GM12878 (cell line): ENCODE measurements at regions not wholly inside any gene's neighbourhood (a gene's known extent, or its start where the extent isn't known, plus 50 kb on each side); places are given as distances from the start of the nearest gene placed in this dataset.

Source experiments
- FOXM1 ChIP-seq: IDR thresholded peaks from 2 replicates; pipeline ENCODE4 v1.6.1; 2012; ENCODE audit warnings: low read depth, mild to moderate bottlenecking, inconsistent platforms, low read length, moderate library complexity
- POLR2AphosphoS5 ChIP-seq: IDR thresholded peaks from 2 replicates; pipeline ENCODE4 v1.6.1; 2011; ENCODE audit warnings: mild to moderate bottlenecking, low read length, inconsistent platforms
- SRF ChIP-seq, 2 experiments: IDR thresholded peaks; 2 replicates each; pipeline ENCODE4 v1.6.1; 2011; ENCODE audit warnings: low read depth in 2 of 2, low read length in 2 of 2, mild to moderate bottlenecking in 1 of 2, moderate library complexity in 1 of 2
- TCF3 ChIP-seq: IDR thresholded peaks from 2 replicates; pipeline ENCODE4 v1.6.1; 2012; ENCODE audit warnings: low read depth, mild to moderate bottlenecking, low read length, borderline replicate concordance; ENCODE audit not compliant: insufficient read depth
- ZBED1 ChIP-seq: IDR thresholded peaks from 2 replicates; pipeline ENCODE4 v1.6.1; 2016; ENCODE audit warnings: borderline replicate concordance

GRCh38 chr11:95367726-95368125 is 136.7 kb upstream of the SESN3 start:
- TF ChIP-seq FOXM1 = no peak
- TF ChIP-seq TCF3 = no peak
- TF ChIP-seq ZBED1 = no peak
- no peak for TF ChIP-seq POLR2AphosphoS5
- no peak for TF ChIP-seq SRF (IDR thresholded peaks at IDR 0.05; ENCODE audit: low read depth in 2 of 2, low read length in 2 of 2)
